BLaER1 (cell line): ENCODE measurements at regions not wholly inside any gene's neighbourhood (a gene's known extent, or its start where the extent isn't known, plus 50 kb on each side); places are given as distances from the start of the nearest gene placed in this dataset.

Experiments
- H3K27ac ChIP-seq: shearing (Covaris generic); formaldehyde crosslinking; 2 replicates; pipeline ENCODE4 v1.8.1; 2022
- H3K27me3 ChIP-seq: shearing (Covaris generic); formaldehyde crosslinking; 2 replicates; pipeline ENCODE4 v1.8.1; 2022
- H3K36me3 ChIP-seq: shearing (Covaris generic); formaldehyde crosslinking; 2 replicates; pipeline ENCODE4 v1.8.1; 2022
- H3K4me1 ChIP-seq: shearing (Covaris generic); formaldehyde crosslinking; 2 replicates; pipeline ENCODE4 v1.8.1; 2022
- H3K4me2 ChIP-seq: shearing (Covaris generic); formaldehyde crosslinking; 2 replicates; pipeline ENCODE4 v1.8.1; 2022
- H3K4me3 ChIP-seq: shearing (Covaris generic); formaldehyde crosslinking; 2 replicates; pipeline ENCODE4 v1.8.1; 2022
- H3K9ac ChIP-seq: shearing (Covaris generic); formaldehyde crosslinking; 2 replicates; pipeline ENCODE4 v1.8.1; 2022
- H3K9me3 ChIP-seq: shearing (Covaris generic); formaldehyde crosslinking; 2 replicates; pipeline ENCODE4 v1.8.1; 2022
- H4K20me1 ChIP-seq: shearing (Covaris generic); formaldehyde crosslinking; 2 replicates; pipeline ENCODE4 v1.8.1; 2022
- Cebpa-rat ChIP-seq: shearing (Covaris generic); IDR thresholded peaks from 2 replicates; pipeline ENCODE4 v1.8.1; 2022

- Histone ChIP-seq H3K27me3 (no peaks in the 10 kb centered on the region), H3K27ac (no peak overlapping the region), H4K20me1 (no peaks in the 10 kb centered on the region), H3K4me2 (no peak overlapping the region), H3K9me3 (peaks cover 4% of the 10 kb centered on the region), H3K36me3 (no peaks in the 10 kb centered on the region), H3K4me3 (no peak overlapping the region), H3K9ac (no peak overlapping the region), H3K4me1 (no peaks in the 10 kb centered on the region)
- no peak for TF ChIP-seq Cebpa-rat
Measured at GRCh38 chr17:12357600-12357999, 308.1 kb upstream of the MYOCD start.

DNA sequence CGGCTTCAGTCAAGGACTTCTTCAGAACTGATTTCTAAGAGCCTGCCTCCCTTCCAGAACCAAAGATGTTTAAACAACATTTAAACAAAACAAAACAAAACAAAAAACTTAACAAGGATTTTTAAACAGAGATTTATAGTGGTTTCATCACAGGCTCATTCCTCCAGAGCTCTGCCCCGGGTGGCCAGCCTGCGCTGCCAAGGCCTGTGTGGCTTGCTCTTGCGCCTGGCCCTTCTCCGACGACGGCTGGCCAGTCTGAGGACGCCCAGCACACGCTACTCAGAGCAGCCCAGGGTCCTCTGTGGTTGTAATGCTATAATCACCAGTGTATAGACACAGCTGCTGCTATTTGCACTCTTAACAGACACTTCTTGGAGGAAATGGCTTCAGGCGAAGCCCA lies 307.2 kb upstream of the MYOCD start:
- no peaks in the 10 kb centered on the region for H3K27me3 ChIP-seq
- no peak overlapping the region for H3K4me3 ChIP-seq
- no peak overlapping the region for H3K4me2 ChIP-seq
- no peaks in the 10 kb centered on the region for H3K36me3 ChIP-seq
- H3K9me3 ChIP-seq: peaks cover 5% of the 10 kb centered on the region
- H3K9ac ChIP-seq: no peak overlapping the region
- H4K20me1 ChIP-seq: no peaks in the 10 kb centered on the region
- no peak for TF ChIP-seq Cebpa-rat
- no peaks in the 10 kb centered on the region for H3K4me1 ChIP-seq
- H3K27ac ChIP-seq: no peak overlapping the region

DNA sequence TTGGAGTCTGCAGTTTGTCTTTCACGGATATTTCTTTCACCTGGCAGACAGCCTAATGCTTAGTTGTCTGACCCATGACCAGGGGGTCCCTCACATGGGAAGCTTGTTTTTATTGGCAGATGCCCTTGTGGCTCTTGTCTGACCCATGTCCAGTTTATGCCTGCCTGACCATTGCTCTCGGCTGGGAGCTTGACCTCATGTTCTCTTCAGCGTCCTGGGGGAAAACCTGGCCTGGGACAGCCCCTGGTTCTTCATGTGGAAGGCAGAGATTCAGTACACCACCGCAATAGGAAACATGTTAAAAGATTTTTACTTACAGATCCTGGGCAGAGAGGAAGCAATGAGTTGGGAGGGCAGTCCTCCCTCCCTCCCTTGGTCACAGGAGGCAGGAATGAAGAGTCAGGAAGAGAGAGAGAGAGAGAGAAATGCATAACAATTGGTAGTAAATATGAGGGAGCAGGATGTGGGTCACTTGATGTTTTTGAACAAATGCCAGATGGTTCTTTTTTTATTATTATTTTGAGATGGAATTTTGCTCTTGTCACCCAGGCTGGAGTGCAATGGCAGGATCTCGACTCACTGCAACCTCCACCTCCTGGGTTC lies 302.7 kb upstream of the MYOCD start:
- Histone ChIP-seq H4K20me1 (no peaks in the 10 kb centered on the region), H3K9me3 (peaks cover 13% of the 10 kb centered on the region), H3K4me1 (no peaks in the 10 kb centered on the region), H3K27me3 (no peaks in the 10 kb centered on the region), H3K4me2 (no peak overlapping the region), H3K9ac (no peak overlapping the region), H3K36me3 (no peaks in the 10 kb centered on the region), H3K4me3 (no peak overlapping the region), H3K27ac (no peak overlapping the region)
- TF ChIP-seq Cebpa-rat: no peak

- no peak overlapping the region for H3K4me2 ChIP-seq
- no peaks in the 10 kb centered on the region for H3K36me3 ChIP-seq
- no peak overlapping the region for H3K9ac ChIP-seq
- H3K4me1 ChIP-seq: no peaks in the 10 kb centered on the region
- no peak overlapping the region for H3K27ac ChIP-seq
- no peak overlapping the region for H3K4me3 ChIP-seq
- H4K20me1 ChIP-seq: no peaks in the 10 kb centered on the region
- TF ChIP-seq Cebpa-rat: no peak
- peaks cover 13% of the 10 kb centered on the region for H3K9me3 ChIP-seq
- H3K27me3 ChIP-seq: no peaks in the 10 kb centered on the region
Measured at GRCh38 chr17:12365805-12366204, 299.9 kb upstream of the MYOCD start.

DNA sequence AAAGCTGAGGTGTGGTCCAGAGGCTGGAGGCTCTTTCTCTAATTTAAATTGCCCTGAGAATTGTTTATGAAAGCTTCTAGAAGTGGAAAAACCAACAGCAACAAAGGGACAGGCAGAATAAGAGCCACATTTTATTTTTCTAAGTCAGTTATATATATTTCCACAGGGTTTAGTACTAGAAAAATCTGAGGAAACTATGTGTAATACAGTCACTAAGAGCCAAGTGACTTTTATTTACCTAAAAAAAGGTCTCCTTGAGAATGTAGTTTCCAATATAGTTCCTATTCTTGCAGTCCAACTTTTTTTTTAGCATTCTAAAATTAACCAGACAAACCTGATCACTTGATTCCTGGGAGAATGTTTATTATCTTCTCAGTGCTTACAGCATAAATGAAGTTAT lies 296.6 kb upstream of the MYOCD start:
- H4K20me1 ChIP-seq: no peaks in the 10 kb centered on the region
- H3K9ac ChIP-seq: no peak overlapping the region
- no peak overlapping the region for H3K27ac ChIP-seq
- no peaks in the 10 kb centered on the region for H3K27me3 ChIP-seq
- H3K4me2 ChIP-seq: no peak overlapping the region
- H3K4me1 ChIP-seq: no peaks in the 10 kb centered on the region
- H3K4me3 ChIP-seq: no peak overlapping the region
- H3K9me3 ChIP-seq: peaks cover 9% of the 10 kb centered on the region
- H3K36me3 ChIP-seq: no peaks in the 10 kb centered on the region
- no peak for TF ChIP-seq Cebpa-rat

DNA sequence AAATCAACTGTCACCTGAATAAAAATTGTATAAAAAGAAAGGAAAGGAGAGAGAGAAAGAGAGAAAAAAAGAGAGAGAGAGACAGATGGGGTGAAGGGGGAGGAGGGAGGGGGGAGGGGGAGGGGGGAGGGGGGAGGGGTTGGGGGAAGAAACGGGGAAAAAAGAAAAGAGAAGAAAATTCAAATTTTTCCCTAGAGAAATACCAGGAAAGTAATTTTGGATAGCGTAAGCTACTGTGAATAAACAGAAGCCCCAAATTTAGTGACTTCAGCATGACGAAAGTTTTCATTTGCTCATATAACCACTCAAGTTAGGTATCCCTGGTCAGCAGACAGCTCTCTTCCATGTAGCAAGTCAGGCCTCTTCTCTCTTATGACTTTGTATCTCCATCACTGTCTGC lies 289.4 kb upstream of the MYOCD start:
- Histone ChIP-seq H3K4me1 (no peaks in the 10 kb centered on the region), H3K9me3 (peaks cover 4% of the 10 kb centered on the region; the same call in 1 of the 2 replicates), H3K27me3 (no peaks in the 10 kb centered on the region), H3K9ac (no peak overlapping the region), H3K4me2 (no peak overlapping the region), H3K27ac (no peak overlapping the region), H3K36me3 (no peaks in the 10 kb centered on the region), H3K4me3 (no peak overlapping the region), H4K20me1 (no peaks in the 10 kb centered on the region)
- no peak for TF ChIP-seq Cebpa-rat

GRCh38 chr17:12386225-12386624 lies 279.5 kb upstream of the MYOCD start:
- Histone ChIP-seq H3K27me3 (no peaks in the 10 kb centered on the region), H3K4me1 (peaks cover 7% of the 10 kb centered on the region; the same call in 1 of the 2 replicates), H3K4me3 (no peak overlapping the region), H3K27ac (no peak overlapping the region), H4K20me1 (no peaks in the 10 kb centered on the region), H3K36me3 (no peaks in the 10 kb centered on the region), H3K9me3 (no peaks in the 10 kb centered on the region), H3K9ac (no peak overlapping the region), H3K4me2 (no peak overlapping the region)
- no peak for TF ChIP-seq Cebpa-rat

GRCh38 chr17:12388226-12388625 lies 277.5 kb upstream of the MYOCD start:
- Histone ChIP-seq H3K9ac (no peak overlapping the region), H3K4me2 (no peak overlapping the region), H3K4me1 (peaks cover 7% of the 10 kb centered on the region; the same call in 1 of the 2 replicates), H3K36me3 (no peaks in the 10 kb centered on the region), H4K20me1 (no peaks in the 10 kb centered on the region), H3K27ac (no peak overlapping the region), H3K9me3 (no peaks in the 10 kb centered on the region), H3K27me3 (no peaks in the 10 kb centered on the region), H3K4me3 (no peak overlapping the region)
- no peak for TF ChIP-seq Cebpa-rat

- H3K9me3 ChIP-seq: no peaks in the 10 kb centered on the region
- H4K20me1 ChIP-seq: no peaks in the 10 kb centered on the region
Measured at GRCh38 chr17:12389421-12389820, 276.3 kb upstream of the MYOCD start.

DNA sequence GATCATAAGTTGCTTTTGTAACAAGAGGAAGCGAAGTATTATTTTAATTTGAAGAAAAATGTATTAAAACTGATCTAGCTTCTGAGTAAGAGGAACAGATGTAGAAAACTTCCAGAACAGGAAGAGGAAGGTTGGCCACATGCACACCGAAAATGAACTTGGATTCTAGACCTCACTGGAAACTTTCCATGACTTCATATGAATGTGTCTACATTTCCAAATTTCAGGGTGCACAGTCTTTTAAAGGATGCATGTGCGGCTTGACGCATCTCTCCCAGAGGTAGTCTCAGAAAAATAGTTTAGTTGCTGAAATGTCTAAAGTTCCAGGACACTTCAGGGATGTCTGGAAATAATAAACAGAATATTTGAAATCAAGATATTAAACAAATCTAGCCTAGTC lies 275.1 kb upstream of the MYOCD start:
- Histone ChIP-seq H3K27ac (no peak overlapping the region), H3K4me3 (no peak overlapping the region), H3K27me3 (no peaks in the 10 kb centered on the region), H3K9me3 (no peaks in the 10 kb centered on the region), H3K9ac (no peak overlapping the region), H3K4me1 (peaks cover 7% of the 10 kb centered on the region; the same call in 1 of the 2 replicates), H4K20me1 (no peaks in the 10 kb centered on the region), H3K4me2 (no peak overlapping the region), H3K36me3 (no peaks in the 10 kb centered on the region)
- TF ChIP-seq Cebpa-rat: no peak

More at GRCh38 chr17:12389421-12389820, 276.3 kb upstream of the MYOCD start:
- no peaks in the 10 kb centered on the region for H3K27me3 ChIP-seq
- TF ChIP-seq Cebpa-rat: no peak
- H3K4me2 ChIP-seq: no peak overlapping the region
- H3K36me3 ChIP-seq: no peaks in the 10 kb centered on the region
- H3K4me1 ChIP-seq: peaks cover 7% of the 10 kb centered on the region; the same call in 1 of the 2 replicates
- no peak overlapping the region for H3K4me3 ChIP-seq
- no peak overlapping the region for H3K9ac ChIP-seq
- no peak overlapping the region for H3K27ac ChIP-seq

DNA sequence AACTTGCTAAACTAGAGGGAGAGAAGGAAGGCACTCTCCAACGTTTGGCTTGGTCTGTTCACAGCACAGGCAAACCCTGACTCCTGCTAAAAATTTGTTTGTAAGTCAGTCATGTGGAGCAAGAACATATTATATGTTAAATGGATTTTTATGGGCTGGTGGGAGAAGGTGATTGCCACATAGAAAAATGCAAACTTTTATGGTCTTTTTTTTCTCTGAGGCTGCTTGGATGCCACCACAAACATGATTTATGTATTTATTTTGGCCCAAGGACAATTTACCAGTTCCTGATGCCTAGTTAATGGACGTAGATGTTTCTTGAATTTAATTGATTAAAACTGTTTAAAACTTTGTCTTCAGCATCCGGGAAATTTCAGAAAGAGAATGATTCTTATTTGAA lies 274.2 kb upstream of the MYOCD start:
- Histone ChIP-seq H3K4me2 (no peak overlapping the region), H3K4me1 (0 out of 2 replicates have a peak, but pooled peaks cover under 1% of the 10 kb centered on the region), H3K9ac (no peak overlapping the region), H3K27ac (no peak overlapping the region), H3K9me3 (no peaks in the 10 kb centered on the region), H4K20me1 (no peaks in the 10 kb centered on the region), H3K4me3 (no peak overlapping the region), H3K36me3 (no peaks in the 10 kb centered on the region), H3K27me3 (no peaks in the 10 kb centered on the region)
- no peak for TF ChIP-seq Cebpa-rat
